GM21447 (cell line): ENCODE measurements at regions not wholly inside any gene's neighbourhood (a gene's known extent, or its start where the extent isn't known, plus 50 kb on each side); places are given as distances from the start of the nearest gene placed in this dataset.

Experiments used
- ATAC-seq: cut with Tn5 transposase; IDR thresholded peaks from one replicate; pipeline ENCODE4 v1.9.1; 2021; ENCODE audit not compliant: unreplicated experiment

- ATAC-seq, result no peak
Measured at GRCh38 chr4:170657761-170658160, 568.0 kb upstream of the AADAT start.

- ATAC-seq, result no peak
Measured at GRCh38 chr4:170656506-170656905, 566.8 kb upstream of the AADAT start.

GRCh38 chr4:170652571-170652970, 562.8 kb upstream of the AADAT start:
- ATAC-seq, result no peak

GRCh38 chr4:170651786-170652185, 562.0 kb upstream of the AADAT start:
- no peak for ATAC-seq

- ATAC-seq, result no peak
Measured at GRCh38 chr4:170627418-170627817, 537.7 kb upstream of the AADAT start.

- no peak for ATAC-seq
Measured at GRCh38 chr4:170623899-170624298, 534.1 kb upstream of the AADAT start.

- no peak for ATAC-seq
Measured at GRCh38 chr4:170610434-170610833, 520.7 kb upstream of the AADAT start.

- ATAC-seq, result no peak
Measured at GRCh38 chr4:170599894-170600293, 510.1 kb upstream of the AADAT start.

GRCh38 chr4:170591076-170591475, 501.3 kb upstream of the AADAT start:
- no peak for ATAC-seq

- ATAC-seq, result peak; percentile 77
Measured at GRCh38 chr4:170589597-170590191, 499.9 kb upstream of the AADAT start.

- ATAC-seq, result no peak
Measured at GRCh38 chr4:170581969-170582368, 492.2 kb upstream of the AADAT start.

- no peak for ATAC-seq
Measured at GRCh38 chr4:170581322-170581721, 491.6 kb upstream of the AADAT start.

GRCh38 chr4:170580651-170581050, 490.9 kb upstream of the AADAT start:
- ATAC-seq, result no peak

- no peak for ATAC-seq
Measured at GRCh38 chr4:170538821-170539473, 449.2 kb upstream of the AADAT start.

- no peak for ATAC-seq
Measured at GRCh38 chr4:170529748-170530722, 440.3 kb upstream of the AADAT start.

GRCh38 chr4:170526471-170526870, 436.7 kb upstream of the AADAT start:
- no peak for ATAC-seq

- no peak for ATAC-seq
Measured at GRCh38 chr4:170522427-170522970, 432.7 kb upstream of the AADAT start.

- no peak for ATAC-seq
Measured at GRCh38 chr4:170497689-170498088, 407.9 kb upstream of the AADAT start.

- peak; percentile 93 for ATAC-seq
Measured at GRCh38 chr4:170497112-170497511, 407.4 kb upstream of the AADAT start.

GRCh38 chr4:170491981-170492380, 402.2 kb upstream of the AADAT start:
- no peak for ATAC-seq

- ATAC-seq, result no peak
Measured at GRCh38 chr4:170476351-170476750, 386.6 kb upstream of the AADAT start.
